ENCODE measurements at regions not wholly inside any gene's neighbourhood (a gene's known extent, or its start where the extent isn't known, plus 50 kb on each side); places are given as distances from the start of the nearest gene placed in this dataset.

DNA sequence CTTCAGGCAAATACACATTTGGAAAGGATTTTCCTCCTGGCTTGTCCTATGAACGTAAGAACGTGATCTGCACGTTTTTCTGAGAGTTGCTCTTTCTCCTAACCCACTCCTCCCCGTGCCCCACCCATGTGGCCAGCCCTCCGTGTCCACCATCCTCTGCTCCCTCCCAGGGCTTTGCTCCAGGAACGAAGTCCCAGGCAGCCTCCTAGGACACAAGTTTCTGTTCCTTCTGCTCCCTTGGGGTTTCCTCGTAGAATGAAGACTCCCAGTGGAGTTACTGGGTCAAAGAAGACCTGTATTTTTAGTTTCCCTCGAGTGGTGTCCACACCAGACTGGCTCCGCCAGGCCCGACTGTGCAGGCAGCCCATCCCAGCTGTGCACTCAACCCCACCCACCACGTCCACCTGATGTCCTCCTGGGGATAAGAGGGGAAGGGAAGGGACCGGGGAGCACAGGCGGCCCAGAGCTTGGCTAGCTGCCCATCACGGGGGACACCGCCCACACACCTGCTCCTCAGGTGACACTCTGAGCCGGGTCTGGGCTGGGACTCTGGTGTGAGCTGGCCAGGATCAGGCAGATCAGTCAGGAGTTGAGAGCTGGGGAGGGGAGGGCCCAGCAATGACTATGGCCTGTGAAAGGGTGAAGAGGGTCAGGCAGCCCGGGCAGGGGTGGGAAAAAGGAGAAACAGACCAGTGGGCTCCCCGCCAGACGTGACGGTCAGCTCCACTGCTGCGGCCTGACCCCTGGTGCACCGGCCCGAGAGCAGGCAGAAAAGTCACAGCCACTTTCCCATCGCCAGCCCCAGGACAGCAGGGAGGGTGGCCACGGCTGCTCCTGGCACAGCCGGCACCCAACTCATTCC lies 54.3 kb upstream of the PPP2R2D start:
- POLR2A ChIA-PET = no interaction called here
- no peak overlapping the region for H3K27ac ChIP-seq (ENCODE audit: insufficient read depth, low read depth, low read length)

More for the DNA sequence above, 54.3 kb upstream of the PPP2R2D start:
- H3K9ac ChIP-seq (replicated peaks; ENCODE audit: extremely low read depth, insufficient read depth, low read length) = no peak overlapping the region
- no peaks in the 10 kb centered on the region for H3K9me3 ChIP-seq (replicated peaks; ENCODE audit: control insufficient read depth, insufficient read depth, low read length)
- intact Hi-C loops (cut with micrococcal nuclease) (no loop called here), dilution Hi-C loops (cut with MboI; ENCODE audit: extremely low pct_ligation_motif_present, low sequenced_read_pairs) (no loop called here)
- no TSS peak for BruUV-seq (replicated peaks)
- no peak overlapping the region for H2AFZ ChIP-seq (ENCODE audit: low read depth, low read length)
- DNase-seq (ENCODE audit: low read depth, low spot score) (no peak), FAIRE-seq (no peak)
- no peaks in the 10 kb centered on the region for H3K9me1 ChIP-seq (replicated peaks; ENCODE audit: control insufficient read depth, extremely low read depth, insufficient read depth, low read length)
- H3K79me2 ChIP-seq (ENCODE audit: control insufficient read depth, insufficient read depth, low read length) = no peaks in the 10 kb centered on the region
- TF ChIP-seq, protein P1, sequence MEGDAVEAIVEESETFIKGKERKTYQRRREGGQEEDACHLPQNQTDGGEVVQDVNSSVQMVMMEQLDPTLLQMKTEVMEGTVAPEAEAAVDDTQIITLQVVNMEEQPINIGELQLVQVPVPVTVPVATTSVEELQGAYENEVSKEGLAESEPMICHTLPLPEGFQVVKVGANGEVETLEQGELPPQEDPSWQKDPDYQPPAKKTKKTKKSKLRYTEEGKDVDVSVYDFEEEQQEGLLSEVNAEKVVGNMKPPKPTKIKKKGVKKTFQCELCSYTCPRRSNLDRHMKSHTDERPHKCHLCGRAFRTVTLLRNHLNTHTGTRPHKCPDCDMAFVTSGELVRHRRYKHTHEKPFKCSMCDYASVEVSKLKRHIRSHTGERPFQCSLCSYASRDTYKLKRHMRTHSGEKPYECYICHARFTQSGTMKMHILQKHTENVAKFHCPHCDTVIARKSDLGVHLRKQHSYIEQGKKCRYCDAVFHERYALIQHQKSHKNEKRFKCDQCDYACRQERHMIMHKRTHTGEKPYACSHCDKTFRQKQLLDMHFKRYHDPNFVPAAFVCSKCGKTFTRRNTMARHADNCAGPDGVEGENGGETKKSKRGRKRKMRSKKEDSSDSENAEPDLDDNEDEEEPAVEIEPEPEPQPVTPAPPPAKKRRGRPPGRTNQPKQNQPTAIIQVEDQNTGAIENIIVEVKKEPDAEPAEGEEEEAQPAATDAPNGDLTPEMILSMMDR (IDR thresholded peaks at IDR 0.05; ENCODE audit: extremely low read depth in 1 of 2, insufficient read depth in 1 of 2, low read depth in 1 of 2, low read length in 2 of 2) = no peak
- no peak for TF ChIP-seq JUN (IDR thresholded peaks at IDR 0.05; ENCODE audit: borderline replicate concordance, insufficient read depth, insufficient read length, low read depth)
- TF ChIP-seq MYC (IDR thresholded peaks at IDR 0.05; ENCODE audit: low read depth, low read length) = no peak
- no peak for TF ChIP-seq POLR2A (IDR thresholded peaks at IDR 0.05; ENCODE audit: low read depth, low read length)
- TF ChIP-seq FOS (IDR thresholded peaks at IDR 0.05; ENCODE audit: borderline replicate concordance, insufficient read depth, low read length) = no peak
- no peak overlapping the region for H3K4me2 ChIP-seq (ENCODE audit: insufficient read depth, low read length)
- no peaks in the 10 kb centered on the region for H3K36me3 ChIP-seq (ENCODE audit: control insufficient read depth in 2 of 2, extremely low read depth in 1 of 2, insufficient read depth in 2 of 2, low read length in 2 of 2)
- no peaks in the 10 kb centered on the region for H3K27me3 ChIP-seq (ENCODE audit: control insufficient read depth in 2 of 2, insufficient read depth in 2 of 2, low read length in 2 of 2)
- H4K20me1 ChIP-seq (replicated peaks; ENCODE audit: control insufficient read depth, extremely low read depth, insufficient read depth, low read length) = no peaks in the 10 kb centered on the region
- CTCF ChIA-PET = no interaction called here
- H3K4me3 ChIP-seq (replicated peaks in 1 of 3; ENCODE audit: insufficient read depth in 1 of 3, low read depth in 1 of 3, low read length in 3 of 3) = no peak overlapping the region
- no peaks in the 10 kb centered on the region for H3K4me1 ChIP-seq (ENCODE audit: control insufficient read depth, extremely low read depth, insufficient read depth, low read length)
